Vagina (tissue), 2 donors: ENCODE measurements at regions not wholly inside any gene's neighbourhood (a gene's known extent, or its start where the extent isn't known, plus 50 kb on each side); places are given as distances from the start of the nearest gene placed in this dataset.
"Not testable (repeated sequence)": the region's sequence is repeated elsewhere in the genome, so short reads cannot be mapped to it uniquely, and the experiment has no call there.

Experiments
- DNase-seq, 2 donors: peaks; one replicate each; pipeline ENCODE4 v3.0.0-alpha.2; 2017; ENCODE audit errors: extremely low spot score in 2 of 2
- H3K27ac ChIP-seq: fragments of 200-600 bp; sonication (generic); one replicate; pipeline ENCODE4 v1.5.1; 2019
- H3K27me3 ChIP-seq: fragments of 200-600 bp; sonication (generic); one replicate; pipeline ENCODE4 v1.5.1; 2019
- H3K36me3 ChIP-seq, 2 donors: fragments of 200-600 bp; sonication (generic); one replicate each; pipeline ENCODE4 v1.5.1; 2017 to 2019
- H3K4me1 ChIP-seq: fragments of 200-600 bp; sonication (generic); one replicate; pipeline ENCODE4 v1.5.1; 2019
- H3K4me3 ChIP-seq, 2 donors: fragments of 200-600 bp; sonication (generic); 1 replicate in 1 of 2; 2 replicates in 1 of 2; pipeline ENCODE4 v1.5.1; 2016 to 2019
- H3K9me3 ChIP-seq: fragments of 200-600 bp; sonication (generic); one replicate; pipeline ENCODE4 v1.5.1; 2019
- POLR2A ChIP-seq, 2 donors: fragments of 450-650 bp; IDR thresholded peaks; one replicate each; pipeline ENCODE4 v1.6.1; 2017; ENCODE audit warnings: antibody characterized with exemption in 2 of 2, mild to moderate bottlenecking in 2 of 2, moderate library complexity in 2 of 2
- POLR2AphosphoS5 ChIP-seq, 2 donors: sonication (generic); formaldehyde crosslinking; IDR thresholded peaks; one replicate each; pipeline ENCODE4 v1.9.0; 2017; ENCODE audit warnings: antibody characterized with exemption in 2 of 2, mild to moderate bottlenecking in 2 of 2, low read depth in 1 of 2; ENCODE audit not compliant: insufficient read depth in 1 of 2
- intact Hi-C: fragments of 100-400 bp; cut with DNase I; formaldehyde crosslinking; loops from one replicate; pipeline ENCODE4 v1.15.1; 2023
- TF ChIP-seq, protein P1 (sequence below), 3 experiments: fragments of 450-650 bp in 2 of 3; fragments of 200-600 bp in 1 of 3; sonication (generic) in 1 of 3; IDR thresholded peaks; one replicate each; pipeline ENCODE4 v1.5.1; 2017 to 2019; ENCODE audit warnings: antibody characterized with exemption in 3 of 3, mild to moderate bottlenecking in 2 of 3, moderate library complexity in 2 of 3

- H3K9me3 ChIP-seq, result no peaks in the 10 kb centered on the region
- no peak for DNase-seq
- no peaks in the 10 kb centered on the region for H3K36me3 ChIP-seq
- no peak overlapping the region for H3K4me3 ChIP-seq
- H3K27me3 ChIP-seq, result no peaks in the 10 kb centered on the region
- H3K4me1 ChIP-seq, result no peaks in the 10 kb centered on the region
- TF ChIP-seq, protein P1, sequence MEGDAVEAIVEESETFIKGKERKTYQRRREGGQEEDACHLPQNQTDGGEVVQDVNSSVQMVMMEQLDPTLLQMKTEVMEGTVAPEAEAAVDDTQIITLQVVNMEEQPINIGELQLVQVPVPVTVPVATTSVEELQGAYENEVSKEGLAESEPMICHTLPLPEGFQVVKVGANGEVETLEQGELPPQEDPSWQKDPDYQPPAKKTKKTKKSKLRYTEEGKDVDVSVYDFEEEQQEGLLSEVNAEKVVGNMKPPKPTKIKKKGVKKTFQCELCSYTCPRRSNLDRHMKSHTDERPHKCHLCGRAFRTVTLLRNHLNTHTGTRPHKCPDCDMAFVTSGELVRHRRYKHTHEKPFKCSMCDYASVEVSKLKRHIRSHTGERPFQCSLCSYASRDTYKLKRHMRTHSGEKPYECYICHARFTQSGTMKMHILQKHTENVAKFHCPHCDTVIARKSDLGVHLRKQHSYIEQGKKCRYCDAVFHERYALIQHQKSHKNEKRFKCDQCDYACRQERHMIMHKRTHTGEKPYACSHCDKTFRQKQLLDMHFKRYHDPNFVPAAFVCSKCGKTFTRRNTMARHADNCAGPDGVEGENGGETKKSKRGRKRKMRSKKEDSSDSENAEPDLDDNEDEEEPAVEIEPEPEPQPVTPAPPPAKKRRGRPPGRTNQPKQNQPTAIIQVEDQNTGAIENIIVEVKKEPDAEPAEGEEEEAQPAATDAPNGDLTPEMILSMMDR (IDR thresholded peaks at IDR 0.05), result no peak
- TF ChIP-seq POLR2AphosphoS5 (IDR thresholded peaks at IDR 0.05; ENCODE audit: insufficient read depth in 1 of 2, low read depth in 1 of 2), result no peak
- TF ChIP-seq POLR2A (IDR thresholded peaks at IDR 0.05), result no peak
- no peak overlapping the region for H3K27ac ChIP-seq
- intact Hi-C loops, result no loop called here
These were observed 103.3 kb downstream of the C5orf15 start for GRCh38 chr5:133865113-133865512.

- H3K36me3 ChIP-seq, result no peaks in the 10 kb centered on the region
- no peaks in the 10 kb centered on the region for H3K9me3 ChIP-seq
- H3K4me1 ChIP-seq, result no peaks in the 10 kb centered on the region
- H3K4me3 ChIP-seq, result no peak overlapping the region
- no peaks in the 10 kb centered on the region for H3K27me3 ChIP-seq
- no peak overlapping the region for H3K27ac ChIP-seq
- intact Hi-C loops, result no loop called here
- TF ChIP-seq POLR2A (IDR thresholded peaks at IDR 0.05) (no peak), POLR2AphosphoS5 (IDR thresholded peaks at IDR 0.05; ENCODE audit: insufficient read depth in 1 of 2, low read depth in 1 of 2) (no peak)
- TF ChIP-seq, protein P1 (IDR thresholded peaks at IDR 0.05), result no peak
- no peak for DNase-seq
These were observed 103.7 kb downstream of the C5orf15 start for GRCh38 chr5:133864711-133865110.

GRCh38 chr5:133863857-133864585 lies 104.4 kb downstream of the C5orf15 start:
- no peak for DNase-seq
- no peak for TF ChIP-seq POLR2AphosphoS5 (IDR thresholded peaks at IDR 0.05; ENCODE audit: insufficient read depth in 1 of 2, low read depth in 1 of 2)
- TF ChIP-seq, protein P1 (IDR thresholded peaks at IDR 0.05), result no peak
- TF ChIP-seq POLR2A (IDR thresholded peaks at IDR 0.05), result no peak
- no peaks in the 10 kb centered on the region for H3K9me3 ChIP-seq
- H3K4me3 ChIP-seq, result no peak overlapping the region
- no peaks in the 10 kb centered on the region for H3K36me3 ChIP-seq
- no peak overlapping the region for H3K27ac ChIP-seq
- no peaks in the 10 kb centered on the region for H3K27me3 ChIP-seq
- H3K4me1 ChIP-seq, result no peaks in the 10 kb centered on the region
- intact Hi-C loops, result no loop called here

- Histone ChIP-seq H3K27ac (no peak overlapping the region), H3K4me3 (no peak overlapping the region), H3K4me1 (no peaks in the 10 kb centered on the region), H3K9me3 (no peaks in the 10 kb centered on the region), H3K36me3 (no peaks in the 10 kb centered on the region), H3K27me3 (no peaks in the 10 kb centered on the region)
- intact Hi-C loops, result no loop called here
- TF ChIP-seq POLR2AphosphoS5 (IDR thresholded peaks at IDR 0.05; ENCODE audit: insufficient read depth in 1 of 2, low read depth in 1 of 2), result no peak
- TF ChIP-seq, protein P1 (IDR thresholded peaks at IDR 0.05), result no peak
- no peak for TF ChIP-seq POLR2A (IDR thresholded peaks at IDR 0.05)
- no peak for DNase-seq
These were observed 107.2 kb downstream of the C5orf15 start for GRCh38 chr5:133861161-133861737.

DNA sequence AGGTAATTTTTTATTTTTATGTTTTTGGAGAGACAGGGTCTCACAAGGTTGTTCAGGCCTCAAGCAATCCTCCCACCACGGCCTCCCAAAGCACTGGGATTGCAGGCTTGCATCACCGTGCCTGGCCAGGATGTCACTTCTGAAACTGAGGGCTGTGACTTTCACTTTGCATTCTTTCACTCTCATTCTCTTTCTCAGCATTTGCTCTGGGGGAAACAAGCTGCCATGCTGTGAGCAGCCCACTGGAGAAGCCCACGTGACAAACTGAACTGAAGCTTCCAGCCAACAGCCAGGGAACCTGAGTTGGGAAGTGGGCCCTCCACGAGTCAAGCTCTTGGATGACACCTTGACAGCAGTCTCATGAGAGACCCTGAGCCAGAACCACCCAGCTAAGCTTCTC lies 109.4 kb downstream of the C5orf15 start:
- no peak overlapping the region for H3K27ac ChIP-seq
- H3K9me3 ChIP-seq, result no peaks in the 10 kb centered on the region
- DNase-seq, result no peak
- H3K4me1 ChIP-seq, result no peaks in the 10 kb centered on the region
- intact Hi-C loops, result no loop called here
- no peaks in the 10 kb centered on the region for H3K36me3 ChIP-seq
- TF ChIP-seq, protein P1 (IDR thresholded peaks at IDR 0.05), result no peak
- TF ChIP-seq POLR2AphosphoS5 (IDR thresholded peaks at IDR 0.05; ENCODE audit: insufficient read depth in 1 of 2, low read depth in 1 of 2) (no peak), POLR2A (IDR thresholded peaks at IDR 0.05) (no peak)
- no peaks in the 10 kb centered on the region for H3K27me3 ChIP-seq
- H3K4me3 ChIP-seq, result no peak overlapping the region

GRCh38 chr5:133857595-133858313 lies 110.7 kb downstream of the C5orf15 start:
- intact Hi-C loops, H3K36me3 ChIP-seq, H3K4me1 ChIP-seq, H3K27me3 ChIP-seq, DNase-seq, H3K9me3 ChIP-seq, H3K4me3 ChIP-seq, H3K27ac ChIP-seq: not testable (repeated sequence)
